ENCODE measurements at regions not wholly inside any gene's neighbourhood (a gene's known extent, or its start where the extent isn't known, plus 50 kb on each side); places are given as distances from the start of the nearest gene placed in this dataset.

- DNase-seq = no peak
These were observed 78.6 kb downstream of the ZIC5 start for GRCh38 chr13:99892866-99893504.

GRCh38 chr13:99892196-99892613 lies 79.4 kb downstream of the ZIC5 start:
- no peak for DNase-seq

- DNase-seq = no peak
These were observed 84.9 kb downstream of the ZIC5 start for GRCh38 chr13:99886706-99887105.

DNA sequence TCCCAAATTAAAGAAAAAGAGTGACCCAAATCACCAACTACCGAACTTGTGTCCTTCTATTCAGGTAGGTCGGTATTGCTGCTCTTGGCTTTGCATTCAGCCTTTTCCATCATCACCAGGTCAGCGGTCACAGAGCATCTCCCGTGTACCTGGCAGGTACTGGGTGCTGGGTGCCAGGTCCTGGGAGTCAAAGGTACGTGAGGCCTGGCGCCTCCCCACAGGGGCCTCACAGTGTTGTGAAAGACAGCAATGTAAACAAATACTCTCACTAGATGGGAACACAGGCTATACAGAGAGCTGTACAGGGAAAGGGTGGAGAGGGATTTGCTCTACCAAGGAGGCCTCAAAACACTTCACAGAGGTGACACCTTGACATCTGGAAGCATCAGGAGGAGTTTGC lies 86.7 kb downstream of the ZIC5 start:
- no peak for DNase-seq

GRCh38 chr13:99883805-99884204 lies 87.8 kb downstream of the ZIC5 start:
- DNase-seq = no peak

DNA sequence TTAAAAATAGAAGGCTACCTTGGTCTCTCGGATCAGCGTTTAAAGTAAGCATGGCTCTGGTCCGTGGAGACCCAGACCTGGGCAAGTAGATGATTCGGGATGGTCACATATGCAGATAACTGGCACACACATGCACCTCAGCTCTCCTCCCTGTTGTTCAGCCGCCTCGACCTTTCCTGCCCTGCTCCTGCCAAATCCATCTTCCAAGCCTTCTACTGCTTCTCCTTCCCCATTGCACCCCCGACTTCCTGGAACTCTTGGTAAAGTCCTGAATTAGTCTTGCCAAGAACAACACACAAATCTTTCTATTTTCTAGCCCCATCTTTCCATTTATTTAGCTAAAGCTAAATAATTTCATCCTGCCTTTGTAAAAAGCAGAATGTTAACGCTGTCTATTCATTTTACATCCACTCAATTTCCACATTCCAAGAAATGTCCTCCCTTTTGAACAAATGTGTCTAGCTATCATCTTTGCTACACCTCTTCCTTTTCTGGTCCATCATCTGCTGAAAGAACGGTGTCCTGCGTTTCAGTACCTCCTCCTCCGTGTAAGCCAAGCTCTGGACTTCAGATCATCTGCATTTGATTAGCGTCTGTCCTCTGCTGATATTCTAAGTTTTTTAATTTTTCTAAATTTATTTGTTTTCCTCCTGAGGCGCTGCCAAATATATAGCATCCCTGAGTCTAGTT lies 92.5 kb downstream of the ZIC5 start:
- DNase-seq = no peak

DNA sequence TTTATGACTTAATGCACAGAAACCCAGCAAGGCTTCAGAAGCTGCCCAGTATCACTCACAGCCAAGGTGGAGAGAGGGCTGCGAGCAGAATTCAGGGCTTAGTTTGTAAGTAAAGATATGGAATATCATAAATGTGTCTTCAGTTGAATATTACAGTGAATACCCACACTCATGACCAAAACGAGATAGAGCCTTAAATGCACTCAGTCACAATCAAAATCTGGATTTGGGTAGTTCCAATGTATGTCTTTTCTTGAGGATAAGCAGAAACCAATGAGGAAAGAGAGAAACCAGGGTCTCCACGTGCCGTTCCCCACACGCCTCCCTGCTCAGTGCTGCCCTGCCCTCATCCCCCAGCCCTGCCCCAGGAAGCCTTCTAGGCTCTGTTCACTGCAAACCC lies 94.9 kb downstream of the ZIC5 start:
- DNase-seq = no peak

GRCh38 chr13:99875391-99875790 lies 96.2 kb downstream of the ZIC5 start:
- no peak for DNase-seq

DNA sequence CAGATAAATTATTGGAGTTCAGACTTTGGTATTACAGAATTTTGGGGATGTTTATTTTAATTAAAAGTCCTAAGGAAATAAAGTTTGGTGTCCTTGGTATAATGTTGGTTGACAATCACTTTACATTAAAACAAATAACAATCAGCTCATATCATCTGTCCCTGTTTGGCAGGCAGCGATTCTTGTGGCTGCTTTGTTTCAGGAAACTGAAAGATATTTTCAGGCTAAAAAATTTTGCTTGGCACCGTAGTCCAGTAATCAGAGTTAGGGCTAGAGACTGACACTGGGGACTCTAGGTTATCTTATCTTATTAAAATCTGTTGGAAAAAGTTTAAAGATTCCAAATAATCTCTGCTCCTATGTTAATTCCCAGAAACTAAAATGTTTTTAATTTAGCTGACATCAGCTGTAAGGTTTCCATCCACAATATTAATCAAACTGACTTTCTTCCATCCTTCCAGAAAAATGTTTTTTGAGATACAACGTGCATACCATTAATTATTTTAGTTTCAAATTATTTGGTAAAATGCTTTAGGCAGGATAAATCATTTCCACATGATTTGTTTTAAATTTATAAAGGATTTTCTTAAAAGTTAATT lies 97.6 kb downstream of the ZIC5 start:
- no peak for DNase-seq

DNA sequence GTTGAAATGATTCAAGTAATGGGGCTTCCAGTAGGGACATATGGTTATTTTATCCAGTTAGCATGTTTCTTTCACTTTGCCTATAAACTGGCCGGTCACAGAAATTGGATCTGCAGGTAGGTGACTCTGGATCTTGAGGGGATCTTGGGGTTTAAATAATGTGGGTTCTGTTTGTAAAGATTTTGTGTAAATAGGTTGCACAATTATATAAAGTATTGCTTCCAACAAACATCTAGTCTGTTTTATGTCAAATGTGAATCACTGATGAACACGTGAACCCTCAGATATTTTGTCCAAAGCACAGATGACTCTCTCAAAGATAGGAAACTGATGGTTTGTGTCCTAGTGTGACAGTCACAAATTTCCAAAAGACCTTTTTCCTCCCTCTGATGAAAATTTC lies 98.4 kb downstream of the ZIC5 start:
- DNase-seq = no peak

GRCh38 chr13:99871249-99871898 lies 100.2 kb downstream of the ZIC5 start:
- no peak for DNase-seq

DNA sequence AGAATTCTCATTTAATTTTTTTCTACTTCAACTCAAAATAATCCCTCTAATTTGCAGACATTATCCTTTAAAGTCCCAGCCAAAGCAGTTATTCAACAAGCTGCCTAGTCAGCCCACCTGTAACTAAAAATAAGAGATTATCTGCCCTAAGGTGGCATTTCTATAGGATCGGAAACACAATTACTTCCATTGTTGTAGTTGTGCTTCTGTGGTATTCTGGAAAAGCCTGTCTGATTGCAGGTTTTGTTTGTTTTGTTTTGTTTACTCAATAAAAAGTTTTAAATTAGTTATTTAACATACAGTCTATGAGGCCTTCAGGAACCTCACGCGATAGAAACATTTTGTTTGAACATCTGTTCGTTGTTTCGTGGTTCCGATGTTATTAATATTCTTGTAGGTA lies 101.0 kb downstream of the ZIC5 start:
- no peak for DNase-seq

DNA sequence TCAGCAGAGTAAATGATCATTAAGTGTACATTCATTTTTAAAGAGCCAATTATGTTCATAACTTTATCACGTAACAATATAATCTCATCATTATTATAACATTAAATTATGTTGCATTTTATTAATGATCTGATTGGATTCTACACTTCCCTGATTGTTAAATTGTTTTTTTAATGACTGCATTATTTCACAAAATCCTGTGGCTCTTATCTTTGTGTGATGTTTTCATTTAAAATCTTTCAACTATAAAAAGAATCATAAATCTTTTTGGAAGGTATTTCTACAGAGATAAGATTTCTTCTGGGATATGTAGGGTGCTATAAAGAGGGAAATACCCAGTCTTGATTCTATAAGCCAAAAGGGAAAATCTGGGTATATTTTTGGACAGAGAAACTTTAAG lies 101.7 kb downstream of the ZIC5 start:
- DNase-seq = no peak

DNA sequence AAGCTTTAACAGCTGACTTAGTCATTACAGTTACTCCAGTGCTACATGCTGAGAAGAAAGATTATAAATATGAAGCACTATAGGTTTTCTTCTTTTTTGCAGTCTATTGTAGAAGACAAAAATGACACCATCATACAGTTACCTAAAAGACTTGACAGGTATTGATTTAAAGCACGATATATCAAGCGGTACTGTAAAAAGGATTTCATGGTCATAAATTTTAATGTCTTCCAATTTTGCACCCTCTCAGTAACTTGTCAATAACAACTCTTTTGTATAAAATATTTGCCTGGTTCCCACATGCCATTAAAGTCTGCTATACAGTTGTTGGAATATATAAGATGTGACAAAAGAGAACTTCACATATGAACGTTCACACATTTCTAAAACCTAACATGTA lies 102.8 kb downstream of the ZIC5 start:
- DNase-seq = no peak

GRCh38 chr13:99867535-99868257 lies 103.9 kb downstream of the ZIC5 start:
- no peak for DNase-seq

- no peak for DNase-seq
These were observed 104.8 kb downstream of the ZIC5 start for GRCh38 chr13:99866781-99867180.

DNA sequence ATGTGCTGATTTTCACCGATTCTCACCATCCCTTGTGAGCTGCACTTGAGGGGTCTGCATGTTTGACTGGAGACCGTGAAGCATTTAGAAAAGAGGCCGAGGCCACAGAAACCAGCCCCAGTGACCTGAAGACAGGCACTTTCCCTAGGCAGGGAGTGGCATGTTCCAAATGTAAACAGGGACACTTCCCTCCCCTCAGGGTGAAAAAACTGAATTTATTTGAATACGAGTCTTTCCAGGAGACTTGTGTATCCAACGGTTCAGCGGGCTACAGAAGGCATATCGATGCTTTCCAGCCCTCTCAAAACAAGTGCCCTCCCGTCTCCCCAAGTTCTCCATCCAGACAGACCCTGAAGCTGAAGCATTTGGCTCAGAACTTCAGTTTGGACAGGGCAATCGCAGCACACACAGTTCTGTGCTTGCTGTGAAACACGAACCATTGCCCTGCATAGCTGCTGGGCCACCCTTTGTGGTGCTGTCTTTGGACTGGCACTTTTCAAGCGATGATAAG lies 106.1 kb downstream of the ZIC5 start:
- no peak for DNase-seq

DNA sequence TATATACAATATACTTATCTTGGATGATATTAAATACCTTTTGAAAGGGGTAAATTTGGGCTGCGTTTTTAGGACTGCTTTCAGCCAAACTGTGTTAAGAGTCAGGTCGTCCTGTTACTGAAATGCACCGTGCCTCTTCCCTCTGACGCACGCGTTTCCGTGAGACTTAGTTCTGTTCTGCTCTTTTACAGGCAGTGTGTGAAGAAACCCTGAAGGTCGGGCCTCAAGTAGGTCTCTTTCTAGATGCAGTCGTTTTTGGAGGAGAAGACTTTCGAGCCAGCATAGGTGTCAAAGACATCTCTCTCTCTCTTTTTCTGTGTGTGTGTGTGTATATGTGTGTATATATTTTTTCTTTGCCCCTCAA lies 107.0 kb downstream of the ZIC5 start:
- DNase-seq = no peak

GRCh38 chr13:99863789-99864626 lies 107.6 kb downstream of the ZIC5 start:
- DNase-seq = no peak

- DNase-seq = no peak
These were observed 109.3 kb downstream of the ZIC5 start for GRCh38 chr13:99862244-99862643.

DNA sequence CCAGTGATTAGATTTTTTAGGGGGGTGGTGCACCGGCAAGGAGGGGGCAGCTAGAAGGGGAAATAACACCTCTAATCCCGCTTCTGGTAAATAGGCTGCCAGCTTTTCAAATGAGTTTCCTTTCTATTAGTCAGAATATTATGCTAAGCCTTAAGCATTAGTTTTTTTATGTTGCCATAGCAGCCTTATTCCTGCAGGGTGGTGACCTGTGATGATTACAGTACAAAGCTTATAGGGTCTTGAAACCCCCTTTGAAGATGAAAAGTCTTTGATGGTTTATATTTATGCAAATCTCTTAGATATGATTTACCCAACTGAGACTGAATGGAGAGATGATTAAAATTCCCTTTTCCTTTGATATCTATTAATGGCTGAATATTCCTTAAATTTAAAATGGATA lies 109.8 kb downstream of the ZIC5 start:
- no peak for DNase-seq

GRCh38 chr13:99860745-99861144 lies 110.8 kb downstream of the ZIC5 start:
- DNase-seq = no peak
